Mesendoderm (in vitro differentiated cells): ENCODE measurements at regions not wholly inside any gene's neighbourhood (a gene's known extent, or its start where the extent isn't known, plus 50 kb on each side); places are given as distances from the start of the nearest gene placed in this dataset.

Experiments
- DNase-seq: peaks from one replicate; pipeline ENCODE4 v3.0.0; 2013
- H2AK5ac ChIP-seq: 2 replicates; pipeline ENCODE4 v1.6.1; 2013; ENCODE audit warnings: low read length, inconsistent platforms
- H2BK120ac ChIP-seq: 2 replicates; pipeline ENCODE4 v1.6.1; 2013; ENCODE audit warnings: low read depth, mild to moderate bottlenecking, low read length, moderate library complexity, mixed read lengths
- H2BK15ac ChIP-seq: replicated peaks from 2 replicates; pipeline ENCODE4 v1.6.1; 2013; ENCODE audit warnings: low read depth, mild to moderate bottlenecking, moderate library complexity
- H2BK5ac ChIP-seq: 2 replicates; pipeline ENCODE4 v1.6.1; 2013; ENCODE audit warnings: low read length, inconsistent platforms
- H3K18ac ChIP-seq: 2 replicates; pipeline ENCODE4 v1.6.1; 2013; ENCODE audit warnings: mild to moderate bottlenecking, low read length, mixed read lengths
- H3K23ac ChIP-seq: one replicate; pipeline ENCODE4 v1.6.1; 2013; ENCODE audit warnings: low read length
- H3K27ac ChIP-seq: 2 replicates; pipeline ENCODE4 v1.5.1; 2013; ENCODE audit warnings: low read depth, mild to moderate bottlenecking, inconsistent platforms, low read length, moderate library complexity
- H3K27me3 ChIP-seq: 2 replicates; pipeline ENCODE4 v1.6.1; 2013; ENCODE audit warnings: low read length, control low read depth, mild to moderate bottlenecking, inconsistent platforms; ENCODE audit not compliant: insufficient read depth, poor library complexity
- H3K36me3 ChIP-seq: 2 replicates; pipeline ENCODE4 v1.6.1; 2013; ENCODE audit warnings: low read length, inconsistent platforms; ENCODE audit not compliant: control insufficient read depth, insufficient read depth
- H3K4ac ChIP-seq: one replicate; pipeline ENCODE4 v1.6.1; 2013; ENCODE audit warnings: low read depth, mild to moderate bottlenecking, low read length, moderate library complexity
- H3K4me1 ChIP-seq: 2 replicates; pipeline ENCODE4 v1.6.1; 2013; ENCODE audit warnings: low read depth, low read length, inconsistent platforms; ENCODE audit not compliant: control insufficient read depth
- H3K4me2 ChIP-seq: 2 replicates; pipeline ENCODE4 v1.6.1; 2013; ENCODE audit warnings: low read length
- H3K4me3 ChIP-seq: 2 replicates; pipeline ENCODE4 v1.5.1; 2013; ENCODE audit warnings: mild to moderate bottlenecking, low read length
- H3K56ac ChIP-seq: one replicate; pipeline ENCODE4 v1.6.1; 2013; ENCODE audit warnings: low read length
- H3K79me1 ChIP-seq: 2 replicates; pipeline ENCODE4 v1.6.1; 2013; ENCODE audit warnings: low read length, inconsistent platforms
- H3K79me2 ChIP-seq: 2 replicates; pipeline ENCODE4 v1.6.1; 2013; ENCODE audit warnings: mild to moderate bottlenecking, low read length; ENCODE audit not compliant: control insufficient read depth, insufficient read depth
- H3K9ac ChIP-seq: 2 replicates; pipeline ENCODE4 v1.6.1; 2013; ENCODE audit warnings: low read length, inconsistent platforms
- H4K5ac ChIP-seq: one replicate; pipeline ENCODE4 v1.6.1; 2013; ENCODE audit warnings: low read length
- H4K8ac ChIP-seq: one replicate; pipeline ENCODE4 v1.6.1; 2013; ENCODE audit warnings: low read depth, mild to moderate bottlenecking, control low read depth, low read length, moderate library complexity
- WGBS: extraction: QIAGEN DNeasy Blood & Tissue Kit; methylation state at CpG from one replicate; pipeline ENCODE4 v1.1.7; 2013; ENCODE audit warnings: low lambda C conversion rate, missing lambda C conversion rate; ENCODE audit not compliant: insufficient coverage; ENCODE audit errors: extremely low coverage; 5-methylcytosine and 5-hydroxymethylcytosine counted together

DNA sequence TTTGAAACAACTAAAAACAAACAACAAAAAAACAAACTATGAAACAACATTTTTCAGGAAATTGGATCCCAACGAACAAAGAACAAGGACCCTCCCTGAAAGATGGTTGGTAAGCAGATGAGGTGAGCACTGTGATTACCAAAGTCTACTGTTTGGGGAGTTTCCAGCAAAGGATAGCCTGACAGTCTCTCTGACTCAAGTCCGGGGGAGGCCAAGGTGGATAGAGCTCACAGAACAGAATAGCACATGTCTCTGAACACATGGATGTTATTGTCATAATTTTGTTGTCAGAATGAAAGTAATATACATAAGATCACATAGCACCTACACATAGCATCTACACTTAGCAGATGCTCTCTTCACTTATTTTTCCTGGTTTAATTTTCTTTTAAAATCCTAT, 501.3 kb upstream of the TENM4 start:
- Histone ChIP-seq H3K27me3 (no peaks in the 10 kb centered on the region), H3K4me1 (peaks cover 4% of the 10 kb centered on the region), H3K9ac (no peak overlapping the region), H3K4me2 (no peak overlapping the region), H2BK15ac (no peak overlapping the region), H3K36me3 (no peaks in the 10 kb centered on the region), H3K27ac (no peak overlapping the region), H4K5ac (no peak overlapping the region), H3K4ac (no peak overlapping the region), H3K79me2 (no peaks in the 10 kb centered on the region), H2BK5ac (no peak overlapping the region), H3K79me1 (no peaks in the 10 kb centered on the region), H4K8ac (no peak overlapping the region), H3K56ac (no peak overlapping the region), H3K4me3 (no peak overlapping the region), H3K23ac (no peak overlapping the region), H2AK5ac (no peak overlapping the region), H3K18ac (no peak overlapping the region), H2BK120ac (no peak overlapping the region)
- no CpG with 5 or more reads among the region's 2 CpGs for WGBS
- no peak for DNase-seq

DNA sequence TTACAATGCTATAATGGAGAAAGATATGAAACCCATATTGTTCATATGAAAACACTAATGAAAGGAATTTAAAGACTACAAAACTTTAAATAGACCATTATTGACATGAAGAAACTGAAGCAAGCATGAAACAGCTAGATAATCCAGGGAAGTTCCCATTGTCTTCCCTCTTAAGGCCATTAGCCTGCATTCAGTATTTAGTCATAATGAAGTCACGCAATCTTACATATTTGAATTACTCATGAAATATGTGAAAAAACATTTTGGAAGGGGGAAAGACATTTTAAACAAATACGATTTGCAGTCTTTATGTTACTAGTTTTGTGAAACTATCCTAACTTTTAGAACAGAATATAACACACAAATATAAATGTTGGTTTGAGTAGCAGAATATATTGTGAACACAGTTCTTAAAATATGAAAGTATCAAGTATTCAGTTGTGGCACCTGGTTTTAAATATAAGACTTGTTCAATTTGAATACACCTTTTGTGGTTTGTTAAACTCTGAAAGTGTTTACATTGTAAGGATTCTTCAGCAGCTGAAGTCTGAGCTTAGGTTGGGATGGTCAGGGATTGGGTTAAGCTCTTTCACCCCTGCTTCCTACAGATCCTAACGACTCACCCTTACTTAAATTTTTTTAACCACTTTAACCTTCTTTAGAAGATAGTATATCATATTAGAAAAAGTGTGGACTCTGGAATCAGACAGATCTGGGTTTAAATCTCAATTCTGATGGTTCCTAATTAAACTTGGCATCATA, 500.3 kb upstream of the TENM4 start:
- peaks cover 4% of the 10 kb centered on the region for H3K4me1 ChIP-seq
- no peaks in the 10 kb centered on the region for H3K79me1 ChIP-seq
- no peak overlapping the region for H2BK15ac ChIP-seq
- H3K36me3 ChIP-seq, result no peaks in the 10 kb centered on the region
- no peak overlapping the region for H2BK120ac ChIP-seq
- no peaks in the 10 kb centered on the region for H3K79me2 ChIP-seq
- H2BK5ac ChIP-seq, result no peak overlapping the region
- H3K27ac ChIP-seq, result no peak overlapping the region
- no peak overlapping the region for H3K4me3 ChIP-seq
- H3K56ac ChIP-seq, result no peak overlapping the region
- no peak overlapping the region for H3K9ac ChIP-seq
- no peak overlapping the region for H3K18ac ChIP-seq
- H4K5ac ChIP-seq, result no peak overlapping the region
- no peak overlapping the region for H3K4ac ChIP-seq
- no peak overlapping the region for H3K4me2 ChIP-seq
- no peak for DNase-seq
- whole genome bisulfite sequencing, result no CpG with 5 or more reads among the region's 3 CpGs
- no peaks in the 10 kb centered on the region for H3K27me3 ChIP-seq
- no peak overlapping the region for H3K23ac ChIP-seq
- no peak overlapping the region for H2AK5ac ChIP-seq
- no peak overlapping the region for H4K8ac ChIP-seq

DNA sequence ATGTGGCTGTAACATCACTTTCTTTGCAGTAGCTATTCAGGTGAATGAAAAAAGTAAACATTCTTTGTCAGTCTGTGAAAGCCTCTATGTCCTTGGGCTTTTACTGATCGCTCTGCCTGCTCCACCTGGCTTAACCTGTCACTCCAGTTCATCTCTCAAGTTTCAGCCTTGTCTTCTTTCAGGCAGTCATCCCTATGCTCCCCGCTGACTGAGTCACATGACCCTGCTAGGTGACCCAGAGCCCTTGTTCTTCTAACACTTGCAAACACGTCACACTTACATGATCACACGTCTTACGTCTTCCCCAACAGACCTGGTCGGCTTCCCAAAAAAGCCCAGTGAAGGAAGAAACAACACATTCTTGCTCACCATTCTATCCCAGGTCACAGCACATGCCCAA, 499.3 kb upstream of the TENM4 start:
- H3K56ac ChIP-seq, result no peak overlapping the region
- H3K79me2 ChIP-seq, result no peaks in the 10 kb centered on the region
- H2BK5ac ChIP-seq, result no peak overlapping the region
- H2BK15ac ChIP-seq, result no peak overlapping the region
- H3K79me1 ChIP-seq, result no peaks in the 10 kb centered on the region
- DNase-seq, result peak; percentile 37
- no peak overlapping the region for H3K23ac ChIP-seq
- H3K27me3 ChIP-seq, result no peaks in the 10 kb centered on the region
- no CpG with 5 or more reads among the region's 6 CpGs for WGBS
- no peak overlapping the region for H3K4me2 ChIP-seq
- no peak overlapping the region for H3K18ac ChIP-seq
- H2BK120ac ChIP-seq, result no peak overlapping the region
- no peak overlapping the region for H2AK5ac ChIP-seq
- H3K4me1 ChIP-seq, result peaks cover 4% of the 10 kb centered on the region
- no peak overlapping the region for H3K4me3 ChIP-seq
- H4K8ac ChIP-seq, result no peak overlapping the region
- H3K4ac ChIP-seq, result no peak overlapping the region
- no peak overlapping the region for H3K27ac ChIP-seq
- H3K36me3 ChIP-seq, result no peaks in the 10 kb centered on the region
- H4K5ac ChIP-seq, result no peak overlapping the region
- no peak overlapping the region for H3K9ac ChIP-seq

DNA sequence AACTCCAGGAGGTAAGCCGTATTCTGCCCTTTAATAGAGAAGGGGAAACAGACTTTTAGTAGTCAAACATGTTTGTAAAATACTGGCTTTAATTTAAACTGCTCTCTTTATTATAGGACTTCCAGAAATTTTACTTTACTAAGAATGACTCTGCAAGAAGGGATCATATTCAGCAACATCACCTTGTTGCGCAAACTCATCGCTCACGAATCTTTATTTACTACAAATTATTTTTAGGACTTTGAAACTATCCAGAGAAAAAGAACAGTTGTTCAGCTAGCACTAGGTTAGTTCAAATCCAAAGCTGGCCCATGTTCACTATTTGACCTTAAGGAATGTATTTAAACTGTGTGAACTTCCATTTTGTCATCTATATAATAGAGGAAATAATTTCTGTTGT, 498.3 kb upstream of the TENM4 start:
- Histone ChIP-seq H2AK5ac (no peak overlapping the region), H3K4me3 (no peak overlapping the region), H3K9ac (no peak overlapping the region), H3K79me2 (no peaks in the 10 kb centered on the region), H3K56ac (no peak overlapping the region), H2BK15ac (no peak overlapping the region), H3K4me2 (no peak overlapping the region), H3K79me1 (no peaks in the 10 kb centered on the region), H3K27me3 (no peaks in the 10 kb centered on the region), H3K27ac (no peak overlapping the region), H3K36me3 (no peaks in the 10 kb centered on the region), H2BK5ac (no peak overlapping the region), H3K23ac (no peak overlapping the region), H3K4me1 (peaks cover 4% of the 10 kb centered on the region), H3K18ac (no peak overlapping the region), H4K5ac (no peak overlapping the region), H4K8ac (no peak overlapping the region), H3K4ac (no peak overlapping the region), H2BK120ac (no peak overlapping the region)
- no CpG with 5 or more reads among the region's 4 CpGs for WGBS
- DNase-seq, result no peak

DNA sequence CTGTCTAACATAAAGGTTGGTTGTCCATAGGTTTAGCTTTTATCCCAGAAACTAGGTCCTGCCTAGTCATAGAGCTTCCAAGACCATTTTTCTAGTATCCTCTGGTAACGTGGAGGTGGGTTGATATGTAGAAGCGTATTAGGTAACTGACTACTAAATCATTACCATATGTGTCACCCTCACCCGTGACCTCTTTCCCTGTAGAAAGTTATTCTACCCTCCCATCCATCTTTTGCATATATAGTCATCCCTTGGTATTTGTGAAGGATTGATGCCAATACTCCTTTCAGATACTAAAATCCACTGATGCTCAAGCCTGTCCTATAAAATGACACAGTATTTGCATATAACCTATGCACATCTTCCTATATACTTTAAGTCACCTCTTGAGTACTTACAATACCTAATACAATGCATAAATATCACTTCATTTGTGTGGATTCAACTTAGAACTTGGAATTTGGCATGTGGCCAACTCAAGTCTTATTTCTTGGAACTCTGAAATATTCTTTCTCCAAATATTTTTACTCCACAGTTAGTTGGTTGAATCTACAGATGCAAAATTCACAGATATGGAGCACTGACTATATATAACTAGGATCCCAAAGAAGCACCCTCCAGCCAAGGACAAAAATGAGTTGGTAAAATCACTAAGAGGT, 497.0 kb upstream of the TENM4 start:
- Histone ChIP-seq H3K4me2 (no peak overlapping the region), H2BK15ac (no peak overlapping the region)

More for the DNA sequence above, 497.0 kb upstream of the TENM4 start:
- H4K5ac ChIP-seq, result no peak overlapping the region
- H3K27ac ChIP-seq, result no peak overlapping the region
- no peak overlapping the region for H3K18ac ChIP-seq
- no peaks in the 10 kb centered on the region for H3K36me3 ChIP-seq
- H3K4ac ChIP-seq, result no peak overlapping the region
- H3K56ac ChIP-seq, result no peak overlapping the region
- H4K8ac ChIP-seq, result no peak overlapping the region
- no peak overlapping the region for H2BK5ac ChIP-seq
- no peak overlapping the region for H3K4me3 ChIP-seq
- no peaks in the 10 kb centered on the region for H3K79me2 ChIP-seq
- H2AK5ac ChIP-seq, result no peak overlapping the region
- no peak overlapping the region for H2BK120ac ChIP-seq
- H3K9ac ChIP-seq, result no peak overlapping the region
- WGBS, result no CpG with 5 or more reads among the region's 3 CpGs
- H3K79me1 ChIP-seq, result no peaks in the 10 kb centered on the region
- H3K23ac ChIP-seq, result no peak overlapping the region
- no peak for DNase-seq
- no peaks in the 10 kb centered on the region for H3K27me3 ChIP-seq
- H3K4me1 ChIP-seq, result peaks cover 4% of the 10 kb centered on the region
